Adrenal gland (tissue), 5 donors: ENCODE measurements at regions not wholly inside any gene's neighbourhood (a gene's known extent, or its start where the extent isn't known, plus 50 kb on each side); places are given as distances from the start of the nearest gene placed in this dataset.

Source experiments
- CTCF ChIP-seq, 6 experiments: fragments of 450-650 bp in 4 of 6; fragments of 200-600 bp in 2 of 6; sonication (generic) in 1 of 6; IDR thresholded peaks; 1 replicate in 5 of 6; 2 replicates in 1 of 6; pipeline versions ENCODE4 v1.5.1 to v1.8.0; 2016 to 2021; ENCODE audit warnings: antibody characterized with exemption in 6 of 6, mild to moderate bottlenecking in 2 of 6, moderate library complexity in 1 of 6
- POLR2A ChIP-seq, 2 donors: fragments of 450-650 bp; IDR thresholded peaks; one replicate each; pipeline ENCODE4 v1.6.1; 2017; ENCODE audit warnings: antibody characterized with exemption in 2 of 2, mild to moderate bottlenecking in 2 of 2, moderate library complexity in 1 of 2
- donor health status: DM: no; HTN: no; CAD: no.

- TF ChIP-seq CTCF (IDR thresholded peaks at IDR 0.05) (no peak), POLR2A (IDR thresholded peaks at IDR 0.05) (no peak)
Observed at GRCh38 chr5:124655251-124655917, 91.1 kb downstream of the ZNF608 start.
